Stimulated activated naive CD8-positive, alpha-beta T cell treated with anti-CD3 and anti-CD28 coated beads, Interleukin-15, Interleukin-2, amounts not matched to agents 100 ng/mL and 50 ng/mL, for 24 hours (primary cell): ENCODE measurements at regions not wholly inside any gene's neighbourhood (a gene's known extent, or its start where the extent isn't known, plus 50 kb on each side); places are given as distances from the start of the nearest gene placed in this dataset.
"Not testable (repeated sequence)": the region's sequence is repeated elsewhere in the genome, so short reads cannot be mapped to it uniquely, and the experiment has no call there.

Source experiments
- H3K27ac Mint-ChIP-seq: one replicate; pipeline ENCODE4 v1.8.0; 2021; ENCODE audit warnings: mild to moderate bottlenecking, mixed read lengths
- H3K27me3 Mint-ChIP-seq: one replicate; pipeline ENCODE4 v1.8.0; 2021; ENCODE audit warnings: mixed read lengths
- H3K36me3 Mint-ChIP-seq: one replicate; pipeline ENCODE4 v1.8.0; 2021; ENCODE audit warnings: low read depth, mixed read lengths
- H3K4me1 Mint-ChIP-seq: one replicate; pipeline ENCODE4 v1.8.0; 2021; ENCODE audit warnings: low read depth, mixed read lengths
- H3K4me3 Mint-ChIP-seq: one replicate; pipeline ENCODE4 v1.8.0; 2021; ENCODE audit warnings: mild to moderate bottlenecking, mixed read lengths
- H3K9me3 Mint-ChIP-seq: one replicate; pipeline ENCODE4 v1.8.0; 2021; ENCODE audit warnings: mixed read lengths

DNA sequence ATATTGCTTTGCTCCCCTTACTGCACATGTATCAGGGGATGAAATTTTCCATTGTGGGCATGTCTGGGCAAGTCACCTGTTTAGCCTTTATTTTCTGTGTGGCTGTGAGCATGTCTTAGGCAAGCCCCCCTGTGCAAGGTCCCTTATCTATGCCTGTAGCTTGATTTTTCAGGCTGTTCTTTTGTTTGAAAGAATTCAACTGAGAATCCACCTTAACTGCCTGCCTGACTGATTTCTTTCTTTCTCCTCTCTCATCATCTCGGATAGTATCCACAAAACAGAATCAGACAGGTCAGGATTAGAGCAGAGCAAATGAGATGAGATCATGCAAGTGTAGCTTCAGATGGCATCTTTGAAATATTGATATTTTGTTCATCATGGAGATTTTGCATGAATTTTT lies 1147.5 kb upstream of the ACVR2A start:
- H3K36me3 Mint-ChIP-seq: no peaks in the 10 kb centered on the region
- peaks cover 21% of the 10 kb centered on the region for H3K9me3 Mint-ChIP-seq
- H3K27ac Mint-ChIP-seq: no peak overlapping the region
- H3K4me1 Mint-ChIP-seq: no peaks in the 10 kb centered on the region
- no peaks in the 10 kb centered on the region for H3K27me3 Mint-ChIP-seq
- no peak overlapping the region for H3K4me3 Mint-ChIP-seq

DNA sequence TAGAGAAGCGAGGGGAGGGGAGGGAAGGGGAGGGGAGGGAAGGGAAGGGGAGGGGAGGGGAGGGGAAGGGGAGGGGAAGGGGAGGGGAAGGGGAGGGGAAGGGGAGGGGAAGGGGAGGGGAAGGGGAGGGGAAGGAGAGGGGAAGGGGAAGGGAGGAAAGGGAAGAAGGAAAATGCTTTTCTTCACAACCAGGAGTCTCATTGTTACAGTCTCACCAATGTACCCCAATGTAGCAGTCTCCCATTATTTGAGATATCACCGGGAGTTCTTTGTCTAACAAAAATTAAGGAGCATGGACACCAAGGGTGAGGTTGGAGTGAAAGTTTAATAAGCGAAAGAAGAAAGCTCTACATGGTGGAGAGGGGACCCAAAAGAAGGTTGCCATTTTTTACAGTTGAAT lies 1148.0 kb upstream of the ACVR2A start:
- not testable (repeated sequence) for H3K4me3 Mint-ChIP-seq, H3K36me3 Mint-ChIP-seq, H3K4me1 Mint-ChIP-seq, H3K27ac Mint-ChIP-seq, H3K27me3 Mint-ChIP-seq
- H3K9me3 Mint-ChIP-seq: peaks cover 15% of the 10 kb centered on the region

DNA sequence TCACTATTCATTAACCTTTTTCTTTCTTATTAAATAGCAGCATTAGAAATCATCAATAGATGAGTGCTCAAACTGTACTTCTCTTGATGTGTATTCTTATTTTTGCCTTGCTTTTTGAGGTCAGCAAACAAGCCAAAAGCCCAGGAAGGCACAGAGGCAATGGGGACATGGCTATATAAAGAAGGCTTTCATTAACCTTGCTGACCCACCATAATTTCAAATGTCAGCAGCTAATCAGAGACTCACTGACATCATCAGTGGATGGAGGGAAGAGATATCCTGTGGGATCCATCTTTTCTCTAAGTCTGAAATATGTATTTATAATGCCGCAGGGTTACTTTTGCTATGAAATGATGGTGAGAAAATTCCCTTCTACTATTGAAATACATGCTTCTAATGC lies 1162.8 kb upstream of the ACVR2A start:
- Mint-ChIP-seq H3K9me3 (no peaks in the 10 kb centered on the region), H3K27ac (no peak overlapping the region), H3K4me1 (no peaks in the 10 kb centered on the region), H3K4me3 (no peak overlapping the region), H3K27me3 (no peaks in the 10 kb centered on the region), H3K36me3 (no peaks in the 10 kb centered on the region)

DNA sequence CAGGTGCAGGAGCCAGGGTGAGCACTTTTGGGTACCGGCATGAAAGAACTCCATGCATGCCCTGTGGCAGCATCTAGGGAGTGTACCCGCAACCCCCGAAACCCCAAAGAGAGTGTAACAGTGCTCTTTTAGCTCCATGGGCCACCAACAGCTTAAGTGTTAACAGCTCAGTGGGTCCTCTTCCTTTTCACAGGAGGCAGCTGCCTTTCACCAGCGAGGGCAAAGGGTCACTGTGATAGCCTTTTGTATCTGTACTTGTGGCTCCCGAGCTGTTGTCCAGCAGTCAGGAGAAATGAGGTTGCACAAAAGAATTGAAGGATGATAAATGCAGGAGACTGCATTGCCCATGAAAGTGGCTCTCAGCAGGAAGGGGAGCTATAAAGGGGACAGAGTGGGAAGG lies 1166.3 kb upstream of the ACVR2A start:
- H3K36me3 Mint-ChIP-seq: no peaks in the 10 kb centered on the region
- H3K4me3 Mint-ChIP-seq: no peak overlapping the region
- no peaks in the 10 kb centered on the region for H3K4me1 Mint-ChIP-seq
- H3K27me3 Mint-ChIP-seq: no peaks in the 10 kb centered on the region
- H3K9me3 Mint-ChIP-seq: no peaks in the 10 kb centered on the region
- H3K27ac Mint-ChIP-seq: no peak overlapping the region

DNA sequence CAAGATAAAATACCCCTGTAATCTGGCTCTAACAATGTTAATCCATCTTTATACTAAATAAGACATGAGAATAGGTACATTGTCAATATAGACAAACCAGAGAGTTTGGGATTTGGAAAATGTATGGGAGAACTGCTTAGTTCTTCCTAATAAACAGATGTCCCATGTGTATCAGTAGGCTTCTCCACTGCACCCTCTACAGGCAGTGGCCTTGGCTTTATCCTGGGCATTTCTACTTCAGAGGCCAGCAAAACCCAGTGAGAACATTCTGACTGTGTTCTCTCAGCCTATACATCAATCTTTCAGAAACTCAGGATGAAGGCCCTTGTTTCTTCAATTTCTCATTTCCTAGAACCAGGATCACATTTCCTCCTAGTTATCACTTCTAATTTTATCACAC lies 1167.5 kb upstream of the ACVR2A start:
- H3K4me1 Mint-ChIP-seq: no peaks in the 10 kb centered on the region
- no peaks in the 10 kb centered on the region for H3K27me3 Mint-ChIP-seq
- no peaks in the 10 kb centered on the region for H3K36me3 Mint-ChIP-seq
- no peaks in the 10 kb centered on the region for H3K9me3 Mint-ChIP-seq
- no peak overlapping the region for H3K27ac Mint-ChIP-seq
- H3K4me3 Mint-ChIP-seq: no peak overlapping the region

DNA sequence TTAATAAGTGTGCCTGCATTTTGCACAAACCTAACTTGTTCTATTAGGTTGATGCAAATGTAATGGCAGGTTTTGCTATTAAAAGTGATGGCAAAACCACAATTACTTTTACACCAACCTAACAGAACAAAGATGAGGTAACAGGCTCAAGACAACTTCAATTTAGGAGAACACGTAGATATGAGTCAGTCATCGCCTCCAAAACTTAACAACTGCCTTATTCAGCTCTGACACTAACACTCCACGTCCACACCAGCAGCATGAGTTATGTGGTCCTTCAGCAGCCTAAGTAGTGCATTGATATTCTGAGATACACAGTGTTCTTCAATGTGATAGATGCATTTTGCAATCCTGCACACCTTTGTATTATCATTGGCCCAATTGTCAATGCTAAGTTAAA lies 1175.1 kb upstream of the ACVR2A start:
- no peaks in the 10 kb centered on the region for H3K9me3 Mint-ChIP-seq
- H3K4me3 Mint-ChIP-seq: no peak overlapping the region
- H3K27me3 Mint-ChIP-seq: no peaks in the 10 kb centered on the region
- H3K4me1 Mint-ChIP-seq: no peaks in the 10 kb centered on the region
- H3K36me3 Mint-ChIP-seq: no peaks in the 10 kb centered on the region
- no peak overlapping the region for H3K27ac Mint-ChIP-seq

DNA sequence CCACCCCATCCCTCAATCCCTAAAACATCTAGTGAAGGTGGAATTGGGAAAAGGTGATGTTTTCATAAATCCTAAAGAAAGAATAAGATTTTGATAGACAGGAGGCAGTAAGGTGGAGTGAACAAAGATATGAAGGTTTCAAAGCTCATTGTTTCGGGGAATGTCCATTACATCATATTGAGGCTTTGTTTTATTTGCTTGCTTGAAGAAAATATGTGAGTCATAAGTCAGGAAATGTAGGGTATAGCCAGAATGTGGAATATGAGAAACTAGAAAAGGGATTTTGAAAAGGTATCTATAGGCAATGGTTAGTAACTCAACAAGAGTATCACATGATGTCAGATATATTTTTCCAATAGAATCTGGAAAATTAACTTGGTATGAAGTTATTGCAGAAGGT lies 1178.5 kb upstream of the ACVR2A start:
- Mint-ChIP-seq H3K27ac (no peak overlapping the region), H3K4me1 (no peaks in the 10 kb centered on the region), H3K27me3 (no peaks in the 10 kb centered on the region), H3K36me3 (no peaks in the 10 kb centered on the region), H3K9me3 (no peaks in the 10 kb centered on the region), H3K4me3 (no peak overlapping the region)

DNA sequence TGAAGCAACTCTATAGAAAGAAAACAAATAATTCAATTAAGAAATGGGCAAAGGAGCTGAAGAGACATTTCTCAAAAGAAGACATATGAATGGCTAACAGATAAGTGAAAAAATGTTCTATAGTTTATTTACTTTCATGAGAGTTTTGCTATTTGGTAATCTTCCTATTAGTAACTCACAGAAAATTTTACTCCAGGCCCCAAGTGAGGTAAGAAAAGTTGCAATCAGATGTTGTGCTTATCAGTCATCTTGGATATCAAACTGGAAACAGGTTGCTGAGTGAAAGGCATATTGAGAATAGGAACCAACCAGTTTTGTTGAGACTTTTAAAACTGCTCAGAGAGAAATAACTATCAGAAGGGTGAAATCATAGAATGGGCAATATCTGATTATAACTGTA lies 1179.0 kb upstream of the ACVR2A start:
- Mint-ChIP-seq H3K9me3 (no peaks in the 10 kb centered on the region), H3K4me1 (no peaks in the 10 kb centered on the region), H3K4me3 (no peak overlapping the region), H3K27me3 (no peaks in the 10 kb centered on the region), H3K27ac (no peak overlapping the region), H3K36me3 (no peaks in the 10 kb centered on the region)

DNA sequence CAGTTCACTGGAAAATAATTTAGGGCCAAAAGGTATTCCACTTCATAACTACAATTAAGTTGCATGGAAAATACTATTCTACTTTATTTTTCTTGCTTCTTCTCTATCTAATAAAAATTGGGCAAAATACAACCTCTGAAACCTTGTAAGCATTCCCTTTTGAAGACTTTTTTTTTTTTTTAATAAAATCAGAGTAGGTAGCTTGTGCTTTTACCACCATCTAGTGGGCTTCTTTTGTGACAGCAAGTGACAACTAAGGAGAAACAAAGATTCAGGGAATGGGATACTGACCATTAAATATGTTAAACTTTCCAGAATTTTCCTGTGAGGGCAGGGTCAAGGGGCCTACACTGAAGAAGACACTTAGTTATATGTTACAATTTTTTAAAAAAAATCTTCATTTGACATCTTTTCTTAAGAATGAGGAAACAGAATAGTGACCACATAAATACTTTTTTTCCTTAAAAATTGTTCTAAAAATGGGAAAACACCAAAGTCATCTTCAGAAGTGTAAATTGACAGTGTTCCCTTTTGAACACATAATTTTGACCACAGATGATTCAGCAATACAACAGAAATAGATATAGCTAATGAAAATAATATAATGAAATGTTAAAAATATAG lies 1183.2 kb upstream of the ACVR2A start:
- H3K9me3 Mint-ChIP-seq: no peaks in the 10 kb centered on the region
- H3K27ac Mint-ChIP-seq: no peak overlapping the region
- no peak overlapping the region for H3K4me3 Mint-ChIP-seq
- no peaks in the 10 kb centered on the region for H3K4me1 Mint-ChIP-seq
- no peaks in the 10 kb centered on the region for H3K27me3 Mint-ChIP-seq
- no peaks in the 10 kb centered on the region for H3K36me3 Mint-ChIP-seq

DNA sequence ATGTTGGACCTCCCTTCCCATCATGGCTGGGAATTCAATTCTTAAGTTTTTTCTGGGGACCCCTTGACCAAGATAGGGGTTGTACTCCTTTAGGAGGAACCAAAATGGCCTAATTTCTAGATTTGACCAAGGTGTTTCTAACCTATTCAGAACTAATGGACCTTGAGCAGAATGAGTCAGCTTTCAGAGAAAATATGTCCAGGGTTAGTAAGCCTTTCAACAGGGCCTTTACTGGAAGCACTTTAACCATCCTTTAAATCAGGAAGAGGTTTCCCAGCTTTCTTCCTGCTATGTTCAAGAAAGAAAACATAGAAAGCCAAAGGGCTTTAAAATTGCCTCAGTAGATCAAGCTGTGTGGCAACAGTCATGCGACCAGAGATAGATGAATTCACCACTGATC lies 1184.9 kb upstream of the ACVR2A start:
- no peaks in the 10 kb centered on the region for H3K4me1 Mint-ChIP-seq
- no peaks in the 10 kb centered on the region for H3K36me3 Mint-ChIP-seq
- no peaks in the 10 kb centered on the region for H3K27me3 Mint-ChIP-seq
- H3K9me3 Mint-ChIP-seq: no peaks in the 10 kb centered on the region
- H3K4me3 Mint-ChIP-seq: no peak overlapping the region
- no peak overlapping the region for H3K27ac Mint-ChIP-seq

DNA sequence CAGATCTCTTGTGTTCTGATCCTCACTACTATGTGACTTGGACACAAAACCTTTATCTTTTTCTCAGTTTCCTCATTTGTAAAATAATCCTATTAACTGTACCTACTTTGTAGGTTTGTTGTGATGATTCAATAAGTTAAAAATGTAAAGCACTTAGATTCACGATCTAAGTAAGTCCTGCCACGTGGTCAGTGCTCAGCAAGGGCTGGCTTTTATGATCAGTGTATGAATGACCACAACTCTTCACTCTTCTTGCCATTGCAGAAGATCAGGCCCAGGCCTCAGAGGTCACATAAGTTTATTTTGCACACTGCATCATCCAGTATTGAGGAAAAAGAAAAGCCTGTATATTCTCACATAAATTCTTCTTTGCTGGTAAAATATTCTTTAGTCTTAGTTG lies 1192.5 kb upstream of the ACVR2A start:
- H3K36me3 Mint-ChIP-seq: no peaks in the 10 kb centered on the region
- H3K9me3 Mint-ChIP-seq: peaks cover 3% of the 10 kb centered on the region
- no peak overlapping the region for H3K4me3 Mint-ChIP-seq
- no peaks in the 10 kb centered on the region for H3K27me3 Mint-ChIP-seq
- no peak overlapping the region for H3K27ac Mint-ChIP-seq
- no peaks in the 10 kb centered on the region for H3K4me1 Mint-ChIP-seq

DNA sequence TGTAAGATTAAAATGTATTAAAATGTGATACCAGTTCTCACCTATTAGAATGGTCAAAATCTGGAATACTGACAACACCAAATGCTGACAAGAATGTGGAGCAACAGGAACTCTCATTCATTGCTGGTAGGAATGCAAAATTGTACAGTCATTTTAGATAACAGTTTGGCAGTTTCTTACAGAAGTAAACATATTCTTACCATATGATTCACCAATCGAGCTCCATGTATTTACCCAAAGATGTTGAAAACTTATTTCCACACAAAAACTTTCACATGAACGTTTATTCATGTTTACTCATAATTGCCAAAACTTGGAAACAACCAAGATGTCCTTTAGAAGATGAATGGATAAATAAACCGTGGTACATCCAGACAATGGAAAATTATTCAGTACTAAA lies 1193.5 kb upstream of the ACVR2A start:
- Mint-ChIP-seq H3K9me3 (peaks cover 3% of the 10 kb centered on the region), H3K27me3 (no peaks in the 10 kb centered on the region), H3K4me1 (no peaks in the 10 kb centered on the region), H3K36me3 (no peaks in the 10 kb centered on the region), H3K4me3 (no peak overlapping the region), H3K27ac (no peak overlapping the region)

DNA sequence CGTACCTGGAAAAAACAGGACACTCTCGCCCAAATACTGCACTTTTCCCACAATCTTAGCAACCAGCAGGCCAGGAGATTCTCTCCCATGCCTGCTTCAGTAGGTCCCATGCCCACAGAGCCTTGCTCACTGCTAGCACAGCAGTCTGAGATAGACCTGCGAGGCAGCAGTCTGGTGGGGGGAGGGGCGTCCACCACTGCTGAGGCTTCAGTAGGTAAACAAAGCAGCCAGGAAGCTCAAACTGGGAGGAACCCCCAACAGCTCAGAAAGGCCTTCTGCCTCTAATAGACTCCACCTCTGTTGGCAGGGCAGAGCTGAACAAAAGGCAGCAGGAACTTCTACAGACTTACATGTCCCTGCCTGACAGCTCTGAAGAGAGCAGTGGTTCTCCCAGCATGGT lies 1202.8 kb upstream of the ACVR2A start:
- no peaks in the 10 kb centered on the region for H3K36me3 Mint-ChIP-seq

DNA sequence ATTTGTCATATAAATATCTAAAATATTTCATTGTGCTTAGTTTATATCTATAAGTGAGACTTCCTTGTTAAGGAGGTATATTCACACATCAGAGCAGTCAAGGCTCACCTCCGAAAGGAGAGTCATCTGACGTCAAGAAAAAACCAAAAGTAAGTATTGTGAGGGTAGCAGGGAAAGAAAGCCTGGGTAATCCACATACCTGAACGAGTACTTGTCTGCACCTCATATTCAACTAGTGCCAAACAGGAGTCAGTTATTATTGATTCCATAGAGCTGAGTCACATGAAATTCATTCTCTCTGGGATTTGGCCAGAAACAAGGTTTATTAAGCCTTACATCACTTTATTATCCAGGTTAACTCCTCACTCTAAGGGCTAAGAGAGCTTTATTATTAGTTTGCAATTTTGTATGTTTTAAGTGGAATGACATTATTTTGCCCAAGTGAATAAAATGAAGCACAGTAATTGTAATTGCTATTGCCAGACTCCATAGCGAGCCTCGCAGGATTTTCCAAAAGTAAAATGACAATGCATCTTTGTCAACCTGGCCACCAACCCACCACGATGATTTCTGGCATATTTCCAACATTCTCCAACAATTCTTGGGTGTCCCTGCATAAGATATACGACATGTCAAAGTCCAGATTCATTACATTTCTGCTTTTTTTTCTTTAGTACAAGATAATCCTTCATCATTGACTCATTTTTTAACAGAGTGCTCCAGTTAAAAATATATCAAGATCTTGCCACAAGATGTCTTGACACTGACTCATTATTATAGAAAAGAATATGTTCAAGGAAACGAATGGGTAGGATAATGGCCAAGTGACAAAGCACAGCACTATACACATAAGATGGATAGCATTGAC lies 1210.4 kb upstream of the ACVR2A start:
- Mint-ChIP-seq H3K36me3 (no peaks in the 10 kb centered on the region), H3K4me1 (no peaks in the 10 kb centered on the region), H3K27me3 (no peaks in the 10 kb centered on the region), H3K27ac (no peak overlapping the region), H3K4me3 (no peak overlapping the region), H3K9me3 (peaks cover 3% of the 10 kb centered on the region)

More for the DNA sequence above, 1202.8 kb upstream of the ACVR2A start:
- no peaks in the 10 kb centered on the region for H3K9me3 Mint-ChIP-seq
- no peak overlapping the region for H3K4me3 Mint-ChIP-seq
- H3K4me1 Mint-ChIP-seq: no peaks in the 10 kb centered on the region
- H3K27me3 Mint-ChIP-seq: no peaks in the 10 kb centered on the region
- no peak overlapping the region for H3K27ac Mint-ChIP-seq

DNA sequence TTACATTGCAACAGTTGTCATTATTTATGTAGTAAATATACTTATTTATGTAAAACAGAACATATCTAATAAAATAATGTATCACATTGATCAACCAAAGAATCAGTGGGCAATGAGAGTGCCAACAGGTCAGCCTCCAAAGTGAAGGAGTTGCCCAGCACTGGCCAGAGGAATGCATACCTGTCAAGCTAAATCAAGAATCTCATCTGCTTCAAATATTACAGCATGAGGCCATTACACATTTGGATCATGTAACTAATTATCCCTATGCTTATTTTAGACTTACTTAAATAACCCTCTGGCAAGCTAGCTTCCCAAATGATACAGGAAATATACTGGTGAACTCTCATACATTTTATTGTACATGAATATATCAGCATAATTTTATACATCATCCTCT lies 1211.7 kb upstream of the ACVR2A start:
- H3K27me3 Mint-ChIP-seq: no peaks in the 10 kb centered on the region
- H3K27ac Mint-ChIP-seq: no peak overlapping the region
- H3K4me3 Mint-ChIP-seq: no peak overlapping the region
- H3K4me1 Mint-ChIP-seq: no peaks in the 10 kb centered on the region
- H3K36me3 Mint-ChIP-seq: no peaks in the 10 kb centered on the region
- peaks cover 3% of the 10 kb centered on the region for H3K9me3 Mint-ChIP-seq

DNA sequence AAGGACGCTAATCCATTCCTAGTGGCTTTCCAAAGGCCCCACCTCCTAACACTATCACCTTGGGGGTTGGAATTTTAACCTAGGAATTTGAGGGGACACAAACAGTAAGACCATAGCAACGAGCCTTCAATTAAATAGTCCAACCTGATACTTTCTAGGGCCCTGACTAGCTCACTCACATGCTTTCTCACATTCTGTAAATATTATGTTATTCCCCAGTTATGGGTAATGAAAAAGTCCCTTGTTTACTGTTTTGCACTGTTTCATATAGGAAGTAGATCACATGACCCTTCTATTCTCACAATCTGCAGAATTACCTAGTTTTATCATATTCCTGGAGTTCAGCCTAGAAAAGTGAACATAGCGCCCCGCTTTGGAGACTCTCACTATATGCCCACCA lies 1212.1 kb upstream of the ACVR2A start:
- no peaks in the 10 kb centered on the region for H3K4me1 Mint-ChIP-seq
- H3K4me3 Mint-ChIP-seq: no peak overlapping the region

More for the DNA sequence above, 1212.1 kb upstream of the ACVR2A start:
- Mint-ChIP-seq H3K27me3 (no peaks in the 10 kb centered on the region), H3K36me3 (no peaks in the 10 kb centered on the region), H3K27ac (no peak overlapping the region), H3K9me3 (peaks cover 3% of the 10 kb centered on the region)
